Activated CD8-positive, alpha-beta memory T cell treated with anti-CD3 and anti-CD28 coated beads, Interleukin-2, amount 50 U/mL, for 48 hours (primary cell): ENCODE measurements at regions not wholly inside any gene's neighbourhood (a gene's known extent, or its start where the extent isn't known, plus 50 kb on each side); places are given as distances from the start of the nearest gene placed in this dataset.

Experiments used
- DNase-seq: peaks from one replicate; pipeline ENCODE4 v3.0.0-alpha.2; 2020

DNA sequence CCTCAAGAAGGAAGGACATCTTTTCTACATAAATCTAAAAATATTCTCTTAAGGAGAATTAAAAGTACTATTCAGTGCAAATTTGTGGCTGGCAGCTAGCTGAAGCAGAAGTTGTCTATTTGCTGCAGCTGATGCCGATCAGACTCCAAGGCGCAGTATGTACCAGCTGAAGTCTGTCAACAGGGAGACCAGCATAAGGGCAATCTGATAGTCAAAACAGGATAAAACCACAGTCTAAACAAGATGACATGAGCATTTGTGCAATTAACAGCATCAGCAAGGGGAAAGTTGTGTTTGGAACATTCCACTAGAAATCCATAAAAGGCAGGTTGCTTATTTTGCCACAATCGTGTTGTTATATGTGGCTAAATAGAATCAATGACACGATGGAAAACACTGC is 198.2 kb upstream of the ROBO2 start:
- no peak for DNase-seq

DNA sequence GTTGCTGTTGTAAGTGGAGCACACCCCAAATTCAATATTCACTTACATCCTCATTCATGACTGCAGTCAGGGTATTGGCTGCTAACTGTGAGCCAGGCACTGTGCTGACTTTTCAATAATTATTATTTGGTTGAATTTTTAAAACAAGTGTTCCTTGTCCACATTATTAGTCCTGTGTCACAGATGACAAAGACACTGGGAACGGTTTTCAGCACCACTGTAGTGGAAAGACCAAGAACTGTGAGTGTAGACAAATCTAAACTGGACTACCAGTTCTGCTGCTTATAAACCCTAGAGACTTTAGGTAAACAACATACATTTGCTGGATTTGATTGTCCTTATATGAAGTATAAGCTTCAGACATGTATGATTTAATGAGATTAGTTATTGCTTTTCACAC is 197.7 kb upstream of the ROBO2 start:
- no peak for DNase-seq

DNA sequence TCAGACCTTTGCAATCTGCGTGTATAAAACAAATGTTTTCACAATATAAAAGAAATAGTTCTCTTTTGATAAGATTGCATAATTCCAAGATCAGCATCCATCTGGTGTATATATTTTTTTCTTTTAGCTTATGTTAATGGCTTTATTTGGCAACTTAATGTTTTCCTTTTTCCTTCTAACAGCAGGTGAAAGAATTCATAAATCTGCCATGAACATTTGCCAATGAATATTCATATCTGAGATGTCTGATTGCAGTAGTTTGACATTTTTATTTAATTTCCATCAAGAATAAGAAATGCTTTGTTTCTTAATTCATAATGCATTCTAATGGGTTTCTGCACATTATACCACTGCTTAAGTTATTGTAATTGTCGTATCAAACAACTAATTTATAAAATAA is 184.4 kb upstream of the ROBO2 start:
- DNase-seq: no peak

DNA sequence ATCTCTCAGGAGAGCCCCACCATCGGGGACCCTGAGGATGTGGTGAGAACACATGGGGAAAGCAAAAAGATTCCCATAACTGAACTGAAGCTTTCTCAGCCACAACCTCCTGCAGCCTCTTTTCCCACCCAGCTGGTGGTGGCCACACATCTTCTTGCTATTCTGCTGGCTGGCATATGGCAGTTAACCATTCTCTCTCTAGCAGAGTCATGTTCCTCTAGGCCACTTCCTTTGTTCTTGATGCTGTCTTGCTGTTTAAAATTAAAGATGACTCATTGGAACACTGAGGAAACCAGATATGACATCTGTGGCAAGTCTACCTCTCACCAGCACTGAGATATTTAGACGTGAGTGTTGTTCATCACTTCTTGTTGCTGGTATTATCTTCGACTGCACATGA is 180.3 kb upstream of the ROBO2 start:
- DNase-seq: no peak

DNA sequence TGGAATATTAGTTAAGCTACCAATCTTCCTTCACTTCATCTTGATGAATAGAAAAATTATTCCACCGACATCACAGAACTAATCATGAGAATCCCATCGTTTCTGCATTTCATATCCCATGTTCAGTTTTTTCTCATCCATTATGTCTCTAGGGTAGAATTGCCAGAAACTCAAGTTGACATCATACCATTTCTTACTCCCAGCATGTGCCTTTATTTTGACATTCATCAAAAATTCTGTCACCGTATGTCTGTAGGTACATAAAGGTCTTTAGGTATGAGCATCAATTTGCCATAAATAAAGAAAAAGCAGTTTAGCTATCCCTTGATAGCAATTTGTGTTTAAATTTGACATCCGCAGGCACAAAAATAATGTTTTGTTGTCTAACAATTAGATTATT is 175.5 kb upstream of the ROBO2 start:
- DNase-seq: no peak

DNA sequence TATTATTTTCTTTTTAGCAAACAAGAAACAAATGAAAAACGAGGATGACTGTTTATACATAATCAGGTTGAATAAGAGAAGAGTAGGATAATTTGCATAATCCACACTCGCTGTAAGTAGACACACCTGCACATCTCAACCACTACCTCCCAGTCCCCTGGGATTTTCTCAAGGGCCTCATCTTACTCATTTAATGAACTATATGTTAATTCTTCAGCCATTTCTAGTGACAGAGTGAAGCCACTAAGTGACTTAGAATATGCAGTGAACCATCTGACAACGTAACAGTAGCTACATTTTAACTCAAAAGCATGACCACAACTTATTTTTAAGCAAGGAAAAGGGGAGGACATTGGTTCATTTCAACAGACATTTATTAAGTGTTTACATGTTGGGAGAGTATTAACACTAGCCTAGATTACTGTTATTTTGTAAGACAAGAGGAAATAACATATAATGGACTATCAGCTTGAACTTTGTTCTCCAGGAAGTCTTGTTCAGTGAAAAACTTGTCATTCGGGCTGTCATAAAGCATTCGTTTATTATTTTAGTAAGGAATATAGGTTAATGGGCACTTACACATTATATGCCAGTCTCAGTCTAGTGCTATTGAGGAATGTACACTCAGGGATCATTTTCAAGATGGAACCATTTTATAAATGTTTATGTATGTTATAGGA is 173.0 kb upstream of the ROBO2 start:
- no peak for DNase-seq

DNA sequence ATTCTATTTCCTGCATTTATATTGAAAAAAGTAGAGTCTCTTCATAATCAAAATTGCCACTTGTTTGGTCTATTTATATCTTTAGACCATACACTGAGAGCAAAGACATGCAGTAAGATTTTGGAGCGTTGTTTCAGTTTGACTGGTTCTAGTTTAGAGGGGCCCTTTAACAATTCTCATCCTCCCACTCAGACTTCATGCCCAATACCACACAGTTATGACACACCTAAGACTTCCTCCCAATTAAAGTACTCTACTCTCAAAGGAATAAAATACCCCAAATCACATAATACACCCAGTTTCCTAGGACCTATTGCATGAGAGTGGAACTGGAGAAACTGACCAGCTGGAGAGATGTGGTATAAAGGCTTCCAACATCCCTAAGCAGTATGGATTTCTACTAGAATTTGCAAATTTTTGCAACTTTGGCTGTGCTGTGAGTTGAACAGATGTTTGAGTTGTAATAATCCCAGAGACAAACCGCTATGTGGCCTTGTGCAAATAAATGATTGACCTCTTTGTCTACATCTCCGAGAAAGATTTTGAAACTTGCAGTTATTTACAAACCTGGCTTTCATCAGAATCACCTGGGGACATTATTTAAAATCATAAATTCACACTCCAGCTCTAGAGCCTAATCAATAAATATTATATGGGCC is 170.0 kb upstream of the ROBO2 start:
- no peak for DNase-seq

DNA sequence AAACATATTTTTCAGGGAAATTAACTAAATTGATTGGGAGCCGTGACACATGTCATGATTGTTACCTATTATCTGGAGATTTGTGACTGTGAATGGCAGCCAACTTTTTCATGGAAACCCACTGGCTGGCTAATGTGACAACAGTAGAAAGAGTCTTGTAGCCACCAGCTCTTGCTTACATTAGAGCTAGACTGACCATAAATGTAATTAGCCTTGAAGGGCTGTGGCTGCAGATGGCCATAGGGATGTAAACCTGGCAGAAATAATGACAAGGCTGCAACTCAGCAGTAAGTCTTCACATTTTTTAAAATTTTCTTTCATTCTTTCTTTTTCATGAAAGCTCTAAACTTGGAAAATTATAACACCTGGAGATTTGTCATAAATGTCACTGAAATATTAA is 168.2 kb upstream of the ROBO2 start:
- no peak for DNase-seq

DNA sequence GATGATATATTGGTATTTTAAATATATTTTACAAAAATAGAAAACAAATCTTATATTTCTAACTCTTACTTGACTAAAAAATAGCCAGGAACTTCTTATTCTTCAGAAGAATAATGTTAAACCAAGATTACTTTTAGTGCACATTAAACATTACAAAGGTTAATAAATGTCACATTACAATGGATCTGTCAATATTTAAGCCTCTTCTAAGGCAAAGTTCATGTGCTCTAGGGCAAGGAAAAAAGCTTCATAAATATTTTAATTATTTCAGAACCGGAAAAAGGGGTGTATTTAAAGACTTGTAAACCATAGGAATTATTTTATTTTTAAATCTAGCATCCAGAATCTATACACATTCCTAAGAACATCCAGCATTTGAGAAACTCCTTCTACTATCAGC is 166.9 kb upstream of the ROBO2 start:
- DNase-seq: no peak

DNA sequence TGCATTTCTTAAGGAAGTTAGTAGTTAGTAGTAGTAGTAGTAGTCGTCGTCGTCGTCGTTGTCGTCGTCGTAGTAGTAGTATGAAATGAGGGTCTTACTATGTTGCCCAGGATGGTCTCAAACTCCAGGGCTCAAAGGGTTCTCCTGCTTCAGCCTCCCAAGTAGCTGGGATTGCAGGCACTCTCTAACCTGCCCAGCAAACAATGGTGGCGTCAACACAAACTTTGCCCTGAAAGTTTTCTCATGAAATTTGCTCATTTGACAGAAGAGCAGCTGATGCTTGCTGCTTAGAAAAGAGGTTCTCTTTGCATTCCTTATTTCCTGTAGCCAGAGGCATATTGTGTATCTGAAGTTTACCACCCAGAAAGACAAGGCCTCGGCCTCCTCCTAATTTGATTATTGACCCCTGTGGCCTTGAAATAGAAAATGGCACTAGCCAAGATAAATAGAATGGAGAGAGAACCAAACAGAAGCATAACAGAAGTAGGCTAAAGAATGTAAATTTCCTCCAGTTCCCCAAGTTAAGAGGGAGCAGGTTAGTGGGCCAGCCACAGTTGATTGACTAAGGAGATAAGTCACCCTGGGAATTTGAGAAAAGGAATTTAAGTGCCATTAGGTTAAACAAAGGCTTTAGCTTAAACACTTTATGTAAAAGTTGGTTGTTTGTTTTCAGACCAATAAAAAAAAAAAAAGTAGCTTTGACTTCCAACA is 166.2 kb upstream of the ROBO2 start:
- no peak for DNase-seq

DNA sequence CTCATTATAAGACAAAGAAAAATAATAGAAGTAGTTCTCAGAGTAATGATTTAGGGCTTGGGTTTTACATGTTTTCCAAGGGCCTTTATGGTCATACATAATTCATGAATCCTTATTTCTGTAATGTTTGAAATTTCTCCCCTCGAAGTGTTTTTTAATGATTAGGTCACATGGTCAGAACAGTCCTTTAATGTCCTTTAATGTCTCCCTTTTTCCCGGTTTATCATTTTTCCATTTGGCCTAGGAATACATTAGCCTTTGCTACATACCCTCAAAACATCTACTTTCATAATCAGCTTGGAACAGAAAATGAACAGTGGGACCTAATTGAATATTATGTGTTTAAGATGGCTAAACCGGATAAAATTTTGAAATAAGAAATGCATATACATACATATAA is 159.9 kb upstream of the ROBO2 start:
- DNase-seq: no peak

DNA sequence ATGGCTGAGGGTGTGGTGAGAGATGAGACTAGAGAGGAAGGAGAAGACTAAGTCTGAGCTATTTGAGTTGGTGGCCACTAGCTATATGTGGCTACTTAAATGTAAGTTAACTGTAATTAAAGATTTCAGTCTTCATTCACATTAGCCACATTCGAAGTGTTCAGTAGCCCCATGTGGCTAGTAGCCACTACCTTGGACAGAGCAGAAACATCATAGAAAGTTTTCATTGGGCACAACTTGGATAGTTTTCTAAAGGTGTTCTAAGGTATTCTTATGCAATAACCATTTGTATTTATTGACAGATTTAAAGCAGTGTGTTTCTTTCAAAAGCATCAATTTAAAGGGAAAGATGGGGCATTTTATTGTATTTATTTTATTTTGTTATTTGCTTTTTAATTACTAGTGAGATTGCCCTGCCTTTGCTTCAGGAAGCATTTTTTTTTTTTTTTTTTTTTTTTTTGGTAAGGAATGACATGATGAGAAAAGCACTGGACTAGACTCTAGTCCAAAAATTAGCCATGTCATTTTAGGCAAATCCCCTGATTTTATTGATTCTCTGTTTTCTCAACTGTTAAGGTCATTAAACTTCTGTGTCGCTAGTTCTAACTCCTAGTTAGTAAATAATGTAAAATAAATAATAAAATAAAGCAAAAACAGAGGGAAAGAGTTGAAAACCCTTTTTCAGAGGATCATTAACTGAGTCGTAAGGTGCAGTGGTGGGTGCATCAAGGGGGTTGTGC is 153.0 kb upstream of the ROBO2 start:
- DNase-seq: no peak

DNA sequence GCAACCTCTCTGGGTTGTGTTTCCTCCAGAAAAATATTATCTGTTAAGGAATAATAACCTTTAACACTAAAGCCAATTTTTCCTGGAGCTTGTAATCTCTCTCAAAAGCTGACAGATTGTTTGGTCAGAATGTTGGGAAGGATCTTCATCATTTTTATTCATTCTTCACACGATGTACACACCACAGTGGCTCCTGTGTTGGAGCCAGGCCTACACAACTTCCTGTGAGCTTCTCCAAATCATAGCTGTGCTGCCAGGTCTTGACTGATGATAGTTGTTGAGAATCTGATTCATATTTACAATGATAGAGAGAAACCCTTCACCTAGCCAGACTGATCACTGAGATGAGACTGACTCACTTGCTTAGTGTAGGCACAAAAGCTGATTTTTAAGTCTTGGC is 151.0 kb upstream of the ROBO2 start:
- DNase-seq: no peak

DNA sequence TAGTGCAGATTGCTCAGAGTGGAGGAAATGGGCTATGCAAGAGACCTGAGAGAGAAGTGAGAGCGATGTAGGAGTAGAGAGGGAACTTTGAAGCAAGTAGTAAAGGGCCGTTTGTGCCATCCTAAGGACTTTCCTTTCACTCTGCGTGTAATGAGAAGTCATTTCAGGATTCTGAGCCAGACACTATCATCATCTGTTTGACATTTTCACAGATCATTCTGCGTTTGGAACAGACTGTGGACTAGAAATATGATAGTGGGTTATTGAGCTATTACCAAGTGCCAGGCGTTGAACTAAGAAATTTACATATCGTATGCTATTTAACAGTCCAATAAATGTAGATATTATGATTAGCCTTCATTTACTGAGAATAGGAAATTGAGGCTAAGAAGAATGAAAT is 150.0 kb upstream of the ROBO2 start:
- no peak for DNase-seq

DNA sequence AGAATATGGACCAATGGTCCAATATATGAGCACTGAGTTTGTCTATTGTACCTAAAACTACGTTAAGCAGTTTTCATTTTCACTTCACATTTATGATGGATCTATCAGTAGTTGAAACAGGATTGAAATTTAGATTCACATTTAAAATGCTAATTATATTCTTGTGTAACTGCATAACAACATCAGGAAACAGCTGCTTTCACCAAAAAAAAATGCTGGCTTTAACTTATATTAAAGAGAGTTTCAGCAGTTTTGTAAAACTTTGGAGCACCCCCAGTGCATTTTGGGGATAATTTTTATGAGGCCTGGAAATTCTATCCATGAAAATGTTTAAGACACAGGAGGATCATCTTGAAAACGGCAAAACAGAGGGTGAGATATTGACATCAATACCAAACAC is 142.8 kb upstream of the ROBO2 start:
- no peak for DNase-seq

DNA sequence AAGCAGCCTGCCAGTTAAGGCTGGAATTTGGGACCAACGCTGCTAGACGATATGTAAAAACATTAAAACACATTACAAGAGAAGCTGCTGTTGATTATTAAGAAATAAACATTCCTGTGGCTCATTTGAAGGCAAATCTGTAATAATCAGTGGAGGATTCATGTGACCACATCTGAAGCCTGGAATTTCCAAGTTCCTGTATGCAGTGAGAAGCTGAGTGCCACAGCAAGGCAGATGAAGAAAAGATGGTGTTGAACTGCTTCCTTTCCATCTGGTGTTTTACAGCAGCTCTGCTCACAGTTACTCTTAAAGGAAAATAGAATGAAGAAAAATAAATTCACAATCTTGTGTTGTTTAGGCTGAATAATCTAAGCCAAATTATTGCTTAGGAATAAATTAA is 139.3 kb upstream of the ROBO2 start:
- no peak for DNase-seq

DNA sequence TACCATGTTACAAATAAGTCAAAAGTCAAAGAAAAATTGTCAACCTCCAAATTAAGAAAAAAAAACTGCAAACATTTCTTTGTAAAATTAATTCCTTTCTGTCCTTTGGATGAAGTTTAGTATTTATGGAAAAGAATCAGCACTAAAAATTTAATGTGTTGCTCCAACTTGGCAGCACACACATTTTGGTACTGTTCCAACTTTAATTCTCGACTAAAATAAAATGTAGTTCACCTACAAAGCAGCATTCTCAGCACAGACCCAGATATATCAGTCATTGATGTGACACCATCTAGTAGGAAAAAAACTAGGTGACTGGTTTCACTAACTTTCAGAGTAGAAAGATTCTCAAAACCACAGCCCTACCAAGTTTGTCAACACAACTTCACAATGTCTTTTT is 131.7 kb upstream of the ROBO2 start:
- no peak for DNase-seq

DNA sequence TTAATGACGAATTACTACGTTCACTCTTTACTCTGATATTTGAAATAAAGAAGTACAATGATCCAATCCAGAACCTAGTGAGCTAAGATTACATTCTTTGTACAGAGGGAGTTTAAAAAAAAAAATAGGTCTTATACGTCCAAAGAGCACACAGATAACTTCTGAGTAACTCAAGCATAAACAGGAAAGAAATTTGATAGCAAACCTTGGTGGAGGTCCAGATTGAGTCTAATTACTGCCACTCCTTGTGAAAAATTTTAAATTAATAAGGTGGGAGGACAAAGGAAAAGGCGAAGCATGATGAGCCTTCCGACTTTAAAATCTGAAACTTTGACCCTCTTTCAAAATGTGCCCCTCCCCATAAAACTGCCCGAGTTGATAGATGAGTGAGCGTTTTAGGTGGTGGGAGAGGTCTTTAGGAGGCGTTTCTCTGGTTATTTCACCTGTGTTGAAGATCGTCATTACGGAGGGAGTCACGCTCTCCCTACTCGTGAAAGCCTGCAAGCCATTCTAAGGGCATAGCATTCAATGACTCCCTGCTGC is 127.0 kb upstream of the ROBO2 start:
- DNase-seq: no peak

DNA sequence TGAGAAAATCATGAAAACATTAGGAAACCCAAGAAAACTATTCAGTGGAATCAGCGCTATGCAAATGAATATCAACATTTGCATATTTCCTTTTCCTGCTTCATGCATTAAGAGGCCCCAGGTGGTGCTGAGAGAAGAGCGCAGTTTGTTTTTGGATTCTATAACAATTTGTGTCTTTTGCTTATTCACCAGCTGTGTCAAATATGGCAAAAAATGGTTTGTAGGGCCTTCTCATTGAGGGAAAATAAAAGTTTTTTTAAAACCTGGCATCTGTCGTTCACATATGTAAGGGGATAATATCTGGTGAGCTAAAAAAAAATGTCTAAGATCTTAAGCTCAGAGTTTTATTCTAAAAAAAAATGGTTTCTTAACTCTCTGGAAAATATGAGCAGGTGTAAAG is 122.5 kb upstream of the ROBO2 start:
- no peak for DNase-seq

DNA sequence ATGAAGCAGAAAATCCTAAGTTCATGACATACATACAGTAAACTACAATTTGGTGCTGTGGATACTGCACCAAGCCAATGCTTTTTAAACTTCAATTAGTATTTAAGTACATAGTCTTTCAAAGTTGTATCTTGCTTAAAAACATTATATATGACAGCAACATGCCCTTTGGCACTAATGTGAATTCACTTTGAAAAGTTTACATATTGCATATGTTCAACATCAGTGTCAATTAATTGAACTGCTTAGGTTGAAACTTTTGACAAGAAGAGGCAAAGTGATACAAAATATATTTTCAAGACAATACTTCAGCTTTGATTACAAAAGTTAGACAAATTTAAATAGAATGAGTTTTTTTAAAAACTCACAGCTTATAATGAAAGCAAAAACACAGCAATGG is 119.4 kb upstream of the ROBO2 start:
- DNase-seq: no peak

DNA sequence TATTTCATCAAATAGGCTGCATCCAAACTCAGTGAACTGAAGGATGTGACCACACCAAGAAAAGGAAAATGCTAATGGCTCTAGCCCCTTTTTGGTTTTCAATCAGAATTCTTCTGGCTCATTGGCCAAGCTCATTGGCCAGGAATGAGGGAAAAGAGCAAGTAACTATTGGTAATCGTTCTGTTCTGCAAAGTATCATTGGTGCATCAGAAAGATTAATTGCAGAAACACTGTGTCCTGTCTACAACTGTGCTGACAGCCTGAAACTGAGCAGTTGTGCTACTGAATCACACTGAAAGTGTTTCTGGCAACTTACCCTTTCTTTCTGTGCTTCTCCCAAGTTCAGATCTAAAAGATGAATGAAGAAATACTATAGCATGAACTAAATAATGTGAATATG is 116.4 kb upstream of the ROBO2 start:
- no peak for DNase-seq

DNA sequence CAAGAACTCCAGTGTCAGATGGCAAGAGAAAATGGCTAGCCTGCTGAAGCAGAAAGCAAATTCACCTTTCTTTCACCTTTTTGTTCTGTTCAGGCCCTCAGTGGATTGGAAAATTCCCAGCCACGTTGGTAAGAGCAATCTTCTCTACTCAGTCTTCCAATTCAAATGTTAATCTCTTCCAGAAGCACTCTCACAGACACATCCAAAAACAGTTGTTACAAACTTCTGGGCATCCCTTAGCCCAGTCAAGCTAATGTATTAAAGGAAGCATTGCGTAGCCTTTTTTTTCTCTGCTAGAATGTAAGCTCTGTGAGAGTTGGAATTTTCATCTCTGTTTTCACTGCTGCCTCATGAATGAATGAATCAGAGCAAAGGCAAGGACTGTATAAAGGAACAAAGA is 109.2 kb upstream of the ROBO2 start:
- no peak for DNase-seq

DNA sequence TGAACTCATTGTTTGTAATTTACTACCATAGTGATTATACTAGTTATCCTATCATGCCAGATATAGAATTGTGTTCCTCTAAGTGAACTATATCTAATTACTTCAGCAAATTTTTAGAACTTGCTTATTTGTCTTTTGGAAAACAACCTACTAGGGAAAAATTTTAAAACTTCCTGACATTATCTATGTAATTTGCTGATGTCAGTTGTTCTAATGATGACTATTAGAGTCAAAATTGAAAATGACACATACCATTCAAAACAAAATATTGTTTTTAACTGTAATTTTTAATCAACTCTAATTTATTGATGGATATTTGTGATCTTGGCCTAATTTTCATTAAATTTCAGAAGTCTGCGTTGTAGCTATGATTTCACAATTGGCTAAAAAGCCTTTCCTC is 106.7 kb upstream of the ROBO2 start:
- no peak for DNase-seq

DNA sequence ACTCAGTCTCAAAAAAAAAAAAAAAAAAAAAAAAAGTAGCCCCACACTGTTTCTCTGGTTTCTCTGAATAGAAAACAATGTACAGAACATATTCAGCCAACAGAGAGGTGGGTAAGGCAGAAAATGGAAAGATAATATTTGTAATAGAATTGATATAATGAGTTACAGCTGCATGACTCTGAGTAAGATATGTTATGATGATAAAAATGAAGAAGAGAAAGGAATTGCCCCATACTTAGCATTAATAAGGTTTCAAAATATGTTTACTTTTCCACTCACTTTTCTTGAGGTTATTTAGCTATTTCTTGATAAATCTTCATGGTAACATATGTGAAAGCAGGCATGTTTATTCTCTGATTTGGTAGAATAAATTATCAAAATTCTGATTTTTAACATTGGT is 100.9 kb upstream of the ROBO2 start:
- no peak for DNase-seq
